Stimulated activated naive CD4-positive, alpha-beta T cell (primary cell): ENCODE measurements at regions not wholly inside any gene's neighbourhood (a gene's known extent, or its start where the extent isn't known, plus 50 kb on each side); places are given as distances from the start of the nearest gene placed in this dataset.
"Not testable (repeated sequence)": the region's sequence is repeated elsewhere in the genome, so short reads cannot be mapped to it uniquely, and the experiment has no call there.

ENCODE experiments used
- DNase-seq, 6 experiments: peaks; one replicate each; lab custom pipeline; 2025; lab: John Stamatoyannopoulos, UW

GRCh38 chr5:35561396-35561795 lies 56.3 kb upstream of the SPEF2 start:
- no peak for DNase-seq

- DNase-seq = no peak
Observed at GRCh38 chr5:35557748-35558147, 59.9 kb upstream of the SPEF2 start.

- no peak for DNase-seq
Observed at GRCh38 chr5:35557199-35557598, 60.5 kb upstream of the SPEF2 start.

GRCh38 chr5:35554016-35554415 lies 63.6 kb upstream of the SPEF2 start:
- DNase-seq = no peak

- DNase-seq = no peak
Observed at GRCh38 chr5:35545190-35545589, 72.5 kb upstream of the SPEF2 start.

GRCh38 chr5:35543408-35543807 lies 74.3 kb upstream of the SPEF2 start:
- DNase-seq = no peak

- no peak for DNase-seq
Observed at GRCh38 chr5:35540002-35540401, 77.7 kb upstream of the SPEF2 start.

GRCh38 chr5:35538198-35538931 lies 79.3 kb upstream of the SPEF2 start:
- DNase-seq = no peak

- DNase-seq = no peak
Observed at GRCh38 chr5:35533156-35533555, 84.5 kb upstream of the SPEF2 start.

- not testable (repeated sequence) for DNase-seq
Observed at GRCh38 chr5:35531553-35531952, 86.1 kb upstream of the SPEF2 start.

GRCh38 chr5:35518104-35518503 lies 99.6 kb upstream of the SPEF2 start:
- no peak for DNase-seq

- no peak for DNase-seq
Observed at GRCh38 chr5:35516271-35516670, 101.4 kb upstream of the SPEF2 start.

- no peak for DNase-seq
Observed at GRCh38 chr5:35513612-35514011, 104.1 kb upstream of the SPEF2 start.

GRCh38 chr5:35502206-35502605 lies 115.5 kb upstream of the SPEF2 start:
- no peak for DNase-seq

GRCh38 chr5:35488791-35489190 lies 128.9 kb upstream of the SPEF2 start:
- no peak for DNase-seq

GRCh38 chr5:35488055-35488454 lies 129.6 kb upstream of the SPEF2 start:
- DNase-seq = no peak

GRCh38 chr5:35487233-35488025 lies 130.2 kb upstream of the SPEF2 start:
- no peak for DNase-seq

- no peak for DNase-seq
Observed at GRCh38 chr5:35485487-35485886, 132.2 kb upstream of the SPEF2 start.

GRCh38 chr5:35484241-35484640 lies 133.4 kb upstream of the SPEF2 start:
- no peak for DNase-seq

GRCh38 chr5:35483780-35484179 lies 133.9 kb upstream of the SPEF2 start:
- DNase-seq = no peak

- DNase-seq = no peak
Observed at GRCh38 chr5:35483191-35483590, 134.5 kb upstream of the SPEF2 start.

- no peak for DNase-seq
Observed at GRCh38 chr5:35482167-35482755, 135.4 kb upstream of the SPEF2 start.
